GM12878 (cell line): ENCODE measurements at regions not wholly inside any gene's neighbourhood (a gene's known extent, or its start where the extent isn't known, plus 50 kb on each side); places are given as distances from the start of the nearest gene placed in this dataset.

Experiments used
- ATAC-seq: fragments of 200-7000 bp; cut with Tn5 transposase; 3 replicates; pipeline ENCODE4 v1.9.1; 2020; ENCODE audit warnings: mild to moderate bottlenecking, moderate library complexity
- BruUV-seq: library from RNA; stranded (reverse); fragments of 400-500 nt; replicated peaks from 2 replicates; lab custom pipeline; 2021; lab: Mats Ljungman, UMichigan
- CTCF ChIA-PET: fragments of 300-600 bp; sonication (Branson Sonifier 250); formaldehyde crosslinking; extraction: SDS; loops from one replicate; lab custom pipeline; 2021; ENCODE audit warnings: inconsistent platforms; lab: Yijun Ruan, JAX
- POLR2A ChIA-PET: fragments of 350-600 bp; formaldehyde crosslinking; extraction: SDS; loops from one replicate; lab custom pipeline; 2021; ENCODE audit warnings: inconsistent platforms; lab: Charles Lee
- RAD21 ChIA-PET: fragments of 300-600 bp; sonication (Branson Sonifier 250); formaldehyde crosslinking; loops from one replicate; lab custom pipeline; 2023; ENCODE audit warnings: antibody characterized with exemption; ENCODE audit not compliant: unreplicated experiment; lab: Charles Lee
- SMC1A ChIA-PET: fragments of 300-600 bp; sonication (Branson Sonifier 250); formaldehyde crosslinking; loops from one replicate; lab custom pipeline; 2023; ENCODE audit not compliant: unreplicated experiment, uncharacterized antibody; lab: Charles Lee
- DNase-seq: peaks from one replicate; pipeline ENCODE4 v3.0.0-alpha.2; 2011; ENCODE audit warnings: low read depth, low spot score
- FAIRE-seq: peaks from 3 replicates; lab custom pipeline; 2011; peaks lifted over from hg19 to GRCh38; lab: Jason Lieb, UNC
- H2AFZ ChIP-seq: 2 replicates; pipeline ENCODE4 v1.6.0; 2011; ENCODE audit warnings: low read depth, low read length, control low read depth; ENCODE audit not compliant: control insufficient read depth
- H3K27ac ChIP-seq: 2 replicates; pipeline ENCODE4 v1.5.1; 2011; ENCODE audit warnings: control low read depth; ENCODE audit not compliant: control insufficient read depth, insufficient read depth
- H3K27me3 ChIP-seq, 2 experiments: replicated peaks in 1 of 2; 2 replicates each; pipeline versions ENCODE4 v1.6.0 to v1.6.1; 2011; ENCODE audit warnings: low read length in 1 of 2; ENCODE audit not compliant: control insufficient read depth in 2 of 2, insufficient read depth in 2 of 2
- H3K36me3 ChIP-seq, 2 experiments: 2 replicates each; pipeline ENCODE4 v1.5.1; 2011; ENCODE audit warnings: low read length in 1 of 2; ENCODE audit not compliant: control insufficient read depth in 2 of 2, insufficient read depth in 2 of 2
- H3K4me1 ChIP-seq: 2 replicates; pipeline ENCODE4 v1.6.1; 2011; ENCODE audit warnings: mild to moderate bottlenecking, low read length, moderate library complexity, mixed read lengths; ENCODE audit not compliant: control insufficient read depth, insufficient read depth
- H3K4me2 ChIP-seq: 2 replicates; pipeline ENCODE4 v1.6.0; 2011; ENCODE audit warnings: control low read depth; ENCODE audit not compliant: control insufficient read depth, insufficient read depth
- H3K4me3 ChIP-seq: fragments of 200-600 bp; sonication (generic); 2 replicates; pipeline ENCODE4 v1.5.1; 2016
- H3K79me2 ChIP-seq: 2 replicates; pipeline ENCODE4 v1.6.0; 2011; ENCODE audit warnings: low read length; ENCODE audit not compliant: control insufficient read depth, insufficient read depth
- H3K9ac ChIP-seq: 2 replicates; pipeline ENCODE4 v1.8.0; 2011; ENCODE audit warnings: low read length, control low read depth, mixed read lengths; ENCODE audit not compliant: control insufficient read depth, insufficient read depth
- H3K9me3 ChIP-seq: replicated peaks from 3 replicates; pipeline ENCODE4 v1.5.1; 2011; ENCODE audit warnings: mild to moderate bottlenecking, low read length; ENCODE audit not compliant: control insufficient read depth, insufficient read depth
- H4K20me1 ChIP-seq: 2 replicates; pipeline ENCODE4 v1.6.0; 2011; ENCODE audit not compliant: control insufficient read depth, insufficient read depth
- BCLAF1 ChIP-seq: fragments of 450-650 bp; IDR thresholded peaks from 2 replicates; pipeline ENCODE4 v1.6.1; 2017; ENCODE audit warnings: antibody characterized with exemption, mild to moderate bottlenecking, moderate library complexity
- BHLHE40 ChIP-seq, 2 experiments: fragments of 450-650 bp in 1 of 2; IDR thresholded peaks; 2 replicates each; pipeline ENCODE4 v1.6.1; 2011 to 2017; ENCODE audit warnings: low read depth in 2 of 2, borderline replicate concordance in 1 of 2, improper control_type of control experiment in 1 of 2, low read length in 1 of 2, mild to moderate bottlenecking in 1 of 2
- EED ChIP-seq: sonication (generic); IDR thresholded peaks from 2 replicates; pipeline ENCODE4 v1.6.1; 2016; ENCODE audit warnings: antibody characterized with exemption, low read depth
- FOXK2 ChIP-seq: fragments of 450-650 bp; IDR thresholded peaks from 2 replicates; pipeline ENCODE4 v1.6.1; 2017; ENCODE audit warnings: mild to moderate bottlenecking, moderate library complexity
- GABPA ChIP-seq: IDR thresholded peaks from 2 replicates; pipeline ENCODE4 v1.6.1; 2014; ENCODE audit warnings: antibody characterized with exemption, low read depth, mild to moderate bottlenecking, inconsistent platforms
- GATAD2B ChIP-seq: fragments of 450-650 bp; conservative IDR thresholded peaks from 2 replicates; pipeline ENCODE4 v1.6.1; 2017; ENCODE audit warnings: low read depth, mild to moderate bottlenecking, moderate library complexity
- MEF2A ChIP-seq: IDR thresholded peaks from 2 replicates; pipeline ENCODE4 v1.6.1; 2011; ENCODE audit warnings: low read depth, mild to moderate bottlenecking, low read length, moderate library complexity; ENCODE audit not compliant: insufficient read depth
- MLLT1 ChIP-seq: fragments of 450-650 bp; IDR thresholded peaks from 2 replicates; pipeline ENCODE4 v1.6.1; 2016; ENCODE audit warnings: mild to moderate bottlenecking
- NRF1 ChIP-seq: conservative IDR thresholded peaks from 2 replicates; pipeline ENCODE4 v1.6.1; 2011; ENCODE audit warnings: mild to moderate bottlenecking, low read depth, low read length, improper control_type of control experiment
- PAX5 ChIP-seq: IDR thresholded peaks from 2 replicates; pipeline ENCODE4 v1.6.1; 2011; ENCODE audit warnings: low read depth, low read length, borderline replicate concordance
- RAD51 ChIP-seq: fragments of 450-650 bp; IDR thresholded peaks from 2 replicates; pipeline ENCODE4 v1.6.1; 2016; ENCODE audit warnings: moderate library complexity, mild to moderate bottlenecking, inconsistent platforms
- RB1 ChIP-seq: fragments of 450-650 bp; formaldehyde crosslinking; IDR thresholded peaks from 2 replicates; pipeline ENCODE4 v1.6.1; 2017; ENCODE audit warnings: mild to moderate bottlenecking, borderline replicate concordance
- SPI1 ChIP-seq: IDR thresholded peaks from 2 replicates; pipeline ENCODE4 v1.6.1; 2011; ENCODE audit warnings: low read depth, mild to moderate bottlenecking, low read length, moderate library complexity, borderline replicate concordance; ENCODE audit not compliant: insufficient read depth
- STAT1 ChIP-seq: fragments of 450-650 bp; conservative IDR thresholded peaks from 2 replicates; pipeline ENCODE4 v1.6.1; 2014; ENCODE audit warnings: antibody characterized with exemption, mild to moderate bottlenecking
- TCF3 ChIP-seq: IDR thresholded peaks from 2 replicates; pipeline ENCODE4 v1.6.1; 2012; ENCODE audit warnings: low read depth, mild to moderate bottlenecking, low read length, borderline replicate concordance; ENCODE audit not compliant: insufficient read depth
- WGBS: methylation state at CpG from one replicate; pipeline ENCODE4 v1.1.6; 2016; ENCODE audit warnings: low lambda C conversion rate; ENCODE audit not compliant: insufficient replicate concordance, insufficient coverage; ENCODE audit errors: missing lambda C conversion rate; 5-methylcytosine and 5-hydroxymethylcytosine counted together
- in situ Hi-C: fragments of 300-500 bp; cut with MboI; formaldehyde crosslinking; loops from 9 replicates; pipeline ENCODE4 v1.14.3; 2018; ENCODE audit warnings: mixed read lengths
- intact Hi-C: fragments of 100-400 bp; cut with micrococcal nuclease; formaldehyde crosslinking; loops from one replicate; pipeline ENCODE4 v1.14.2; 2022; ENCODE audit not compliant: unreplicated experiment

- Histone ChIP-seq H3K4me1 (no peaks in the 10 kb centered on the region), H3K36me3 (no peaks in the 10 kb centered on the region), H3K4me2 (no peak overlapping the region), H3K4me3 (no peak overlapping the region), H3K9me3 (no peaks in the 10 kb centered on the region), H3K9ac (no peak overlapping the region), H3K27ac (no peak overlapping the region), H3K79me2 (no peaks in the 10 kb centered on the region), H3K27me3 (peaks cover 0 to 2% of the 10 kb centered on the region in 2 experiments), H4K20me1 (no peaks in the 10 kb centered on the region), H2AFZ (no peak overlapping the region)
- ChIA-PET RAD21 (no interaction called here), POLR2A (no interaction called here), SMC1A (interaction anchor here (0.9 kb wide), 1 partner anchor 14 kb away, joined by 3 read pairs; no protein-coding TSS in a partner anchor), CTCF (interaction anchor here (1.1 to 1.4 kb wide), 2 partner anchors 18 to 21 kb away, joined by 3 to 4 read pairs; no protein-coding TSS in a partner anchor)
- 1% methylated on average over 6 of the region's 6 CpGs for WGBS
- no peak for DNase-seq
- no peak for ATAC-seq
- intact Hi-C loops (no loop called here), in situ Hi-C loops (no loop called here)
- no TSS peak for BruUV-seq
- no peak for TF ChIP-seq SPI1
- TF ChIP-seq GABPA: no peak
- TF ChIP-seq EED: no peak
- no peak for TF ChIP-seq RB1
- TF ChIP-seq PAX5: no peak
- no peak for TF ChIP-seq TCF3
- TF ChIP-seq MEF2A: no peak
- TF ChIP-seq STAT1: no peak
- no peak for TF ChIP-seq NRF1
- no peak for TF ChIP-seq FOXK2
- no peak for FAIRE-seq
These were observed 146.7 kb downstream of the GPBP1 start for GRCh38 chr5:57320582-57320981.

GRCh38 chr5:57319628-57320027 is 145.8 kb downstream of the GPBP1 start:
- H3K27ac ChIP-seq: no peak overlapping the region
- BruUV-seq: no TSS peak
- no peak overlapping the region for H3K9ac ChIP-seq
- H3K4me2 ChIP-seq: no peak overlapping the region
- no peaks in the 10 kb centered on the region for H3K36me3 ChIP-seq
- SMC1A ChIA-PET: no interaction called here
- H3K27me3 ChIP-seq: peaks cover 0 to 2% of the 10 kb centered on the region in 2 experiments
- H2AFZ ChIP-seq: no peak overlapping the region
- no peaks in the 10 kb centered on the region for H3K4me1 ChIP-seq
- intact Hi-C loops (no loop called here), in situ Hi-C loops (no loop called here)
- H3K79me2 ChIP-seq: no peaks in the 10 kb centered on the region
- POLR2A ChIA-PET: no interaction called here
- H3K4me3 ChIP-seq: no peak overlapping the region
- CTCF ChIA-PET: interaction anchor here (0.7 kb wide), 1 partner anchor 1948 kb away, joined by 3 read pairs; no protein-coding TSS in a partner anchor
- no peaks in the 10 kb centered on the region for H3K9me3 ChIP-seq
- ATAC-seq (no peak), DNase-seq (no peak), FAIRE-seq (no peak)
- WGBS: 54% methylated on average over 4 of the region's 4 CpGs
- no peaks in the 10 kb centered on the region for H4K20me1 ChIP-seq
- RAD21 ChIA-PET: no interaction called here
- no peak for TF ChIP-seq BHLHE40 (IDR thresholded peaks at IDR 0.05; ENCODE audit: borderline replicate concordance in 1 of 2, low read depth in 2 of 2, low read length in 1 of 2)
- TF ChIP-seq BCLAF1: no peak
- TF ChIP-seq RAD51: no peak
- TF ChIP-seq GATAD2B: no peak
- no peak for TF ChIP-seq MLLT1
